Activated CD4-positive, CD25-positive, alpha-beta regulatory T cell treated with anti-CD3 and anti-CD28 coated beads, Interleukin-2, amount 50 U/mL, for 16 hours (primary cell): ENCODE measurements at regions not wholly inside any gene's neighbourhood (a gene's known extent, or its start where the extent isn't known, plus 50 kb on each side); places are given as distances from the start of the nearest gene placed in this dataset.

Source experiments
- DNase-seq: peaks from one replicate; pipeline ENCODE4 v3.0.0-alpha.2; 2020; ENCODE audit warnings: low read depth, low spot score

DNA sequence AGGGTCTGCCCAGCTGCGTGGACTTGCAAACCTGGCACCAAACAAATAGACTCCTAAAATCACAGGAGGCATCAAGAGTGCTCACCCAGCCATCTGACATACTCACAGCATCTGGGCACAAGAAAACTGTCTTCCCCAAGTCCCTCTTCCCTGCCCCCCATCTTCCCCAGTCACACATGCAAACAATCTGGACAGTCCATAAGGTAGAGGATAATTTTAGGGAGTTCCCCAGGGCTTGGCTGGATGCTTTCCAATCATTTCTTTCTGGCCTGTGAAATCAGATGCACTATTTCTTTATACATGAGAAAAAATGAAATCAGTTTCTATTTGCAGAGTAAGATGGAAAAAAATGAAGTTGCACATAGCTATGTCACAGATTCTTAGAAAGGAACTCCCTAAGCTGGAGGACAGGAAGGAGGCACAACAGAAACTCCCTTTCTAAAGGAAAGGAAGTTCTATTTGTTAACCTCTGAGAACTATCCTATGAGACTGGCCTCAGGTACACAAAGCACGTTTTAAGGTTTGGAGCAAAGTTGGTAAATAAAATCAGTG is 342.3 kb downstream of the HNRNPD start:
- no peak for DNase-seq

DNA sequence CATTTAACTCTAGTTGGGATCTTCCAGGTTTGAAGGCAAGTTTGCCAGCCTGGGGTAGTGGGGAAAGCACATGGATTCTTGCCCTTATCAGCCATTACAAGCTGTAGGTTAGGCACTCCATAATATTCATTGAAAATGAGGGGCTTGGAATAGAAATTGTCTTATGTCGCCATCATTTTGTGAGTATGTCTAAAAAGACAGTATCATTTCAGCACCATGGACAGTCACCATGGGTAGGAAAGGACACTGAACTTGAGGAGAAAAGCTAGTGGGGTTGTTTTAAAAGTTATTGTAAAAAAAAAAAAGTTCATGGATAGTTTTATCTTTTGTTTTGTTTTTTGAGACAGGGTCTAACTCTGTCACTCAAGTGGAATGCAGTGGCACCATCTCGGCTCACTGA is 356.1 kb downstream of the HNRNPD start:
- no peak for DNase-seq

DNA sequence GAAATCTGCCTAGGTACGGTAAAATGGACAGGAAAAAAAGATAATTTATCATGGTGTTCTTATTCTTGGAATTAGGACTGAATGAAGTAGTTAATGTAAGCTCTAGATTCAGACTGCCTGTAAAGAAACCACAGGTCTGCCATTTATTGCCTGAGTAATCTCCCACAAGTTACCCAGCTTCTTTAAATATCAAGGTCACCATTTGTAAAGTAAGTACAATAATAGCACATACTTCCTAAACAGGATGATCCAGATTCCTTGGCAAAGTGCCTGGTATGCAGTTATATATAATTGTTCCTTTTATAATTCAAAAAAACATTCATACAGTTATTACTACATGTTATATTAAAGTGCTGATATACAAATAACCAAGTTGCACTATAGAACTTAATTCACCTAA is 368.6 kb downstream of the HNRNPD start:
- no peak for DNase-seq

DNA sequence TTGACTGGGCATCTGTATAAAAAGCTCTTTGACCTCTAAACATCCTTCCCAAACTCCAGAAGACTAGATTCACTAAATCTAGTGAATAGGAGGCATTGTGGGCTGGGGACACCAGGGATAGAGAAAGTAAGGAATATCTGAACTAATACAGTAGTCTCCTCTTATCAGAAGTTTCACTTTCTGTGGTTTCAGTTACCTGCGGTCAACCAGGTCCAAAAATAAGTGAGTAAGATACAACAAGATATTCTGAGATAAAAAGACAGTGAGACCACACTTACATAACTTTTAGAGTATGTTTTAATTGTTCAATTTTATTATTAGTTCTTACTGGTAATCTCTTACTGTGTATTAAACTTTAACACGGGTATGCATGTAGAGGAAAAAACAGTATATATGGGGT is 376.5 kb downstream of the HNRNPD start:
- no peak for DNase-seq

DNA sequence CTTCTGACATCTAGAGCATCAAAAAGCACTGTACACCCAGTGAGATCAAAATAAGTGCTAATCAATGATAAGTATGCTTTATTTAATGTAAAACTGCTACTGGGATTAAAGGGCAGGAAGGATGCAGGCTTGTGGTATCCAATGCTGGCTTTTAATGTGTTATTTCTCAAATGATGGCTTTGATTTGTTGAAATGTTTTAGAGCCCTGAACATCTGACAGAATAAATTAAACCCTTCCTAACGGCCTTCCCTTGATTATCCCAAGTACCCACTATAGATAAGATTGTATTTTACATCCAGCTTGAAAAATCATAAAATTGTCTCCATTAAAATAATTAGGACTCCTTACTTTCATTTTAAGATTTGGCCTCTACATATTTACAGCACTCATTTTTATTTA is 382.9 kb downstream of the HNRNPD start:
- DNase-seq, result no peak

DNA sequence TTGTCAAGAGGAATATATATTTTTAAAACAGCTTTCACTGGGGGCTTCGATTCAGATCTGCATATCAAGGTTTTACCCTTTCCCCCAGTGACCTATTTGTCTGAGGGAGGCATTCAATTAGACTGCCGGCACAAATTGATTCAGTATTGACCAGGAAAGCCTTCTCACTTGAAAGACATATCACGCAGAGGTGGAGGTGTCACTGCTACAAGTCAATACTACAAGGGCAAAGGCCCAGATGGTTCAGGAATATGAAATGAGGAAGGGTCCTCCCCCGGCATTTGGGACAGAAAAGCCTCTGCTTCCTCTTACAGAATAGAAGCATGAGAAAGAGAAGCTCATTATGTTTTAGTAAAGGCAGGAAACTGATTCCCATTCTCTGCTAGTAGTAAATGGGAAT is 383.6 kb downstream of the HNRNPD start:
- DNase-seq, result no peak

DNA sequence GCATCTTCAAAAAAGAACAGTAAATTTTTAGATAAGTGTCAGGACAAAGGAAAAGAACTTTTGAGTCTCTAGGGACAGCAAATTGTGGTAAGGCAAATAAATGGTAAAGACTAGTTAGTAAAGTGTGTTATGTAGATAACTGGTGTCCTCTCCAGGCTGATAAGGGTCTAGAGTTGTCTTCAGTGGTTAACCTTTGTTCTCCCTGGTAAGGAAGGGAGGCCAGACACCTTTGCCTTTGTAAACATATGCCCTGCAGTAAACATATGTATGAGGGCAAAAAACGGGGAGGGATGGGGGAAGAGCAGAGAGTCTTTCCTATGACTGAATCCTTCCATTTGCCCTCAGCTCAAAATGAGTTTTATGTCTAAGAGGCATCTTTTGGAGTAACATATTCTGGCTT is 384.6 kb downstream of the HNRNPD start:
- no peak for DNase-seq

DNA sequence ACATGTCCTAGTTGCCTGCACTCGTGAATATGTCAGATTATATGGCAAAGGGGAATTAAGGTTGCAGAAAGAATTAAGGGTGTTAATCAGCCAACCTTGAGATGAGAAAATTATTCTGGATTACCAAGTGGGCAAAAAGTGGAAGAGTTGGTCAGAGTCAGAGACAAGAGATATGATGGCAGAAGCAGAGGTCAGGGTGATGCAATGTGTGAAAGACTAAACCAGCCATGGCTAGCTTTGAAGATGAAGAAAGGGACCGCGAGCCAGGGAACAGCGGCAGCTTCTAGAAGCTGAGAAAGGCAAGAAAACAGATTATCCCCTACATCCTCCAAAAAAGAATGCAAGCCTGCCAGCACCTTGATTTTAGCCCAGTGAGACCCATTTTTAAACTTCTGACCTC is 385.6 kb downstream of the HNRNPD start:
- no peak for DNase-seq

DNA sequence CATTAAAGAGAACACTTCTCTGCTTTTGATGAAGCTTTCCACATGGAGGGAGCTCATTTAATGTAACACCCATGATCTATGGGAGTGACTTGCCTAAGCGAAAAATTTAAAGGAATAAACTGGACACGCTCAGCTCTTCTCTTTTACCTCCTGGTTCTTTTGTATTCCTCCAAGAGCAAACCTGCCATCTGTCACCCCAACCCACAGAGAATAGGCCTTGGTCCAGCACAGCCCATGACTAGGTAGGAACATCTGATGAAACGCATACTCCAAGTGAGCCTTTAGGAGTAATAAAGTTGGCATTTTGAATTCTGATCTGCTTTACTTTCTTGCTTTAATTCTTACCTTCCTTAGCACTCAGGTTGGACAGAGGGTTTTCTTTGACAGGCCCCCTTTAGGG is 389.0 kb downstream of the HNRNPD start:
- no peak for DNase-seq

DNA sequence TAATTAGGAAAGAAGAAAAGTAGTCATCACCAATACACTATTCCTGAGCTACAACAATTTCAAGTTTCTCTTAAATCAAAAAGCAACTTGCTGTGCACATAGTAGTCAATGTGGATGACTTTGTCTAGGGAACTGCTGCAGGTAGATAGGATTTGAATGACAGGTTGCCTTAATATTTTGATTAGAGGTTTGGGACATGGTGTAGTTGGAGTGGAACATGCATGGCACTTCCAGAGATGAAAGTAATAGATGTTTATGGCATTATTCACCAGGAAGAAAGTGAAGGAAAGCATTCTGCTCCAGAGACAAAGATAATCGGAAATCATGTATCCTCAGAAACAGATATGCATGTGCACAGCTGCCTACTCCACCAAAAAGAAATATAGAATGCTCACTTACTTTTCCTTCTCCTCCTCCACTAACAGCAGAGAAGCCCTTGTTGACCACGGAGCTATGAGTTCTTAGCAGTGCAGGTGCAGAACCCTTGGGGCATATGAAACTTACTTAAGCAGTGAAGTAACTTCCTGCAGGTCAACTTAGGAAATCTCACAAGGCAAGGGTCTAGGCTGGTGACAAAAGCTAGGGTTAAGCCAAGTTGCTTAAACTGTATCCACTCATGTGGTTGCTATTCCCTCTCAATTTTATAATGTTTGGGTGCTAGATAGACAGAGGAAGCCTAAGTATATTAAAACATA is 390.8 kb downstream of the HNRNPD start:
- no peak for DNase-seq

DNA sequence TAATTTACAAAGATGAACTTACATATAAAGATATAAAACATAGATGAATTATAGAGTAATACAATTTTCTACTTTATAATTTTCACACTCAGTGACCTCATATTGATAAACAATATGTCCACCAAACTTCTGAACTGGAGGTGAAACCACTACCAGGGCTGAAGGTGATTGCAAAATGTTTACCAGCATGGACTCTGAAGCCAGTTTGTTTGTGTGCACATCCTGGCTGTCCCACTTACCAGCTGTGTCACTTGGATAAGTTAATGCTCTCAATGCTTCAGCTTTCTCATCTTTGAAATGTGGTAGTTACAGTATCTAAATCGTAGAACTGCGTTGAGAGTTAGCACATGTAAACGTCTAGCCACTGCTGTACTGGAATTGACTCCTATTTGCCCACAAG is 392.6 kb downstream of the HNRNPD start:
- no peak for DNase-seq

DNA sequence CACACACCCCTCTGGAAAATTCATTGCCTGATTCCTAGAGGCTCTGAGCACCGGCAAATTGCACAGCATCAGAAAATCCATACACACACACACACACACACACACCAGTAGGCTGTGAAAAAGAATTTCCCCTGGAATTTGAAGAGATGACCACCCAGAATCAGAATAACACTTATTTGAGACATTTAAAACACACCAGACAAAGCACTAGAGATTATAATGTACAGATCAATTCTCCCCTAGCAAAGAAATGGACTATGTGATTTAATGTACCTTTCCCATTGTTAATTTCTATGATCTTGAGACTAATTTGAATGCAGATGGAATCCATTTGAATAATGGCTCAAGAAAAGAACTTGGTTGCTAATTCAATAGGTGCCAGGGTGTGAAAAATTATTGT is 399.3 kb downstream of the HNRNPD start:
- DNase-seq, result no peak

DNA sequence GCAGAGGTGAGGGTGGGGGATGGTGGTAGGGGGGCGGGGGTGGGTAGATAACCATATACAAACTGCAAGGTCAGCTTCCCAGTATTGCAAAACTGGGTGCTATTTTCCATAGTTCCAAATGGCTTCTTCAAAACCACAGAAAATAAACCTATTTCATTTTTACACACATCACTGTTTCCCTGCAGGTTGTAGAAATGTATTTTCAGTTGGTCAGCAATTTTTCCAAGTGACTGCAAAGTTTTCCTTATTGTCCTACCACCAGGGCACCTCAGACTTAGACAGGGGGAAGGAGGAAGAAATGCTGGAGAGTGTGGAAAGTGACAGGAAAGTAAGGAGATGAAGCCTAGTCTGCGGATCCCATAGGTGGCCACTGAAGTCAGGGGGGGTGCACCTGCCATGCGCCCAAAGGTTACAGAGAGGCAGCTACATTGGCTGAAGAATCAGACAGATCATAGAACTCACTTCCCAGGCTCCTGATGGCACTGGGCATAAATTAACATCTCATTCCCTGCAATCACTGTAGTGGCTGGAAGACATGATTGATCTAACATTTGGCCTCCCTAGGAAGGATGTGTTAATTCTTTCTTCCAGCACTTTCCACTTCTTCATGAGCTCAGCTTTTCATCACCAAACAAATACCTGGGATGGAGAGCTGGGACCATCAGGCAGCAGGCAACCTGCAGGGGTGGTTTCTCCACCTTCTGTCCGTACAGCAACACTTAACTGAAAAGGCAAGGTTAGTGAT is 402.0 kb downstream of the HNRNPD start:
- no peak for DNase-seq

DNA sequence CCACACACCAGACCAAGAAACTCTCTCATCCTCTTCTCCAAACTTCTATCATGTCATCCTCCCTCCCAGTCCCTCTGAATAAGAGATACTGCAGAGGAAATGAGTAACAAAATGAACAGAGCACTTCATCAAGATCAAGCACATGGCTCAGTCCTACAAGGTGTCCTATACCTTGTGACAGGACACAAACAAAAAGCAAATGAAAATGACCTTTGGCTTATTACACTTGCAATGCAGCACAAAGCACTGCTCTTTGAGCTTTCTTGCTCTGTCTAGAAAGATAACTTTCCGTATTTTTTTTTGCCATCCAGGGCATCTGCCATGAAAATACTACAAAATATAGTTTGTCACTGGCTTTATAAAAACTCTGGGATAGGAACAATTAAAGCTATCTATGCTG is 402.7 kb downstream of the HNRNPD start:
- DNase-seq, result no peak

DNA sequence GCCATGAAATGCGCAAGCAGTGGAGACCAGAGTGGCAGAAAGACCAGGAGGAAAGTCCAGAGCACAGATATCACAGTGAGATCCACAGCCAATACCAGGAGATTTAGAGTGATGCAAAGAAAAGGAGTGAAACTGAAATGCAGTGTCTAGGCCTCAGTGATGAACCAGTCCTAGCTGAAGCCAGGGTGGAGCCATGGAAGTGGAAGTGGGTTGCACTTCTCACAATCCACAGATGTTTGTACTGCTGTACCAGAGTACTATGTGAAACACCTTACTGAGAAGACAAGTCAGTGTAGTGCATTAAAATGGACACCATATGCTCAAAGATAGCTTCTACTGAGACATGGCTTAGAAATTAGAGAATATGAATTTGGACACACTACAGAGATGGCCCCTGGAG is 403.3 kb downstream of the HNRNPD start:
- DNase-seq, result no peak

DNA sequence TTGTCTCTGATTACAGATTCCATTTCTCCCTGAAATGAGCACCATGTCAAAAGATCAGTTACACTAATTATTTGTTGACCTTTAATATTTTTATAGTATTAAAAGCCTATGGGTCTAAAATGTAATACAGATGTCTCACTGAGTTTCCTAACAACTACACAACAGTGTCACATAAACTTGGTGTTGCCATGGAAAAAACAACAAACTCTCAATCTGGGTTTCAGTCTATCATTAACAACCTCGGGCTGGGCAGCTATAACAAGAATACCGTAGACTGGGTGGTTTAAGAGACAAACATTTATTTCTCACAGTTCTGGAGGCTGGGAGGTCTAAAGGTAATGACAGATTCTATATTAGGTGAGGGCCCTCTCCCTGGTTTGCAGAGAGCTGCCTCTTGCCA is 407.1 kb downstream of the HNRNPD start:
- no peak for DNase-seq

DNA sequence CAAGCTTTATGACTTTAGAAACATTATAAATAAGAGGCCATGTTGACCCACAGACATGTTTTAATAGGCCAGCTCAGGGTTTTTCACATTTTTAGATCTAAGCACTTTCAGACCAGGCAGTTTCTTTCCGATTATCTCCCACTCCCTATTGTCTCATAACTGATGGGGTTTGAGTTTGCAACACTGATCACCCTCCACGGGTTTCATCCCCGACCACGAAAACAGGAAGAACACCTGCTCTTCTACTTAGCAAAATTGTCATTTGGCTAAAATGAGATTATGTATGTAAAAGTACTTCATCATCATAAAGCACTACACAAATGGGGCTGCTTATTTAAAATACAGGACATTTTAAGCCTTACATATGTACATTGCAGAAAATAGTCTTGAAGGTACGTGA is 407.9 kb downstream of the HNRNPD start:
- no peak for DNase-seq

DNA sequence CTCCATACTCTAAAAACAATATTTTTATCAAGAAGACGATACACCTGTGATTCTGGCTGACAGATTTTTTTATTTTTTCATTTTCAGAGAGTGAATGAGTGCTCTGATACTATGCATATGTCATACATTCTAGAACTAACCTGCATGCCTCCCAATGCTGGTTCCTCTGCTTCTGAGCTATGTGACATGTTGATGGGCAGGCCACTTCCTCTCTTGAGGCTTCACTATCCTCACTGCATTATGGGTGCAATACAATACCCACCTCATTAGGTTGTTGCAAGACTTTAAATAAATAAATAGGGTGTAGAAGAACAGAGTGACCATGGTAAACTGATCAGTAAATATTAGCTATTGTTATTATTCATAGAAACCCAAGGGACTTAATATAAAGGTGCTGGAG is 408.3 kb downstream of the HNRNPD start:
- no peak for DNase-seq

DNA sequence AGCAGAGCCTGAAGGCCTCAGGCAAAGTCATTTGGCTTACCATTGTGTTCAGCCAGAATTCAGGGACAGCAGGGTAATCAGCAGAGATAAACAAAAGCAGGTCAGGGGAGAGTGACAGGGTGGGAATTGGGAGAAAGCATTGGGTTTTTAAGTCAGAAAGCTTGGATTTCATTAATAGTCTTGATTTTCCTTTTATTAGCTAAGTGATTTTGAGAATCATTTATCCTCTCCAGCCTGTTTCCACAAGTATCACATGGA is 410.1 kb downstream of the HNRNPD start:
- no peak for DNase-seq

DNA sequence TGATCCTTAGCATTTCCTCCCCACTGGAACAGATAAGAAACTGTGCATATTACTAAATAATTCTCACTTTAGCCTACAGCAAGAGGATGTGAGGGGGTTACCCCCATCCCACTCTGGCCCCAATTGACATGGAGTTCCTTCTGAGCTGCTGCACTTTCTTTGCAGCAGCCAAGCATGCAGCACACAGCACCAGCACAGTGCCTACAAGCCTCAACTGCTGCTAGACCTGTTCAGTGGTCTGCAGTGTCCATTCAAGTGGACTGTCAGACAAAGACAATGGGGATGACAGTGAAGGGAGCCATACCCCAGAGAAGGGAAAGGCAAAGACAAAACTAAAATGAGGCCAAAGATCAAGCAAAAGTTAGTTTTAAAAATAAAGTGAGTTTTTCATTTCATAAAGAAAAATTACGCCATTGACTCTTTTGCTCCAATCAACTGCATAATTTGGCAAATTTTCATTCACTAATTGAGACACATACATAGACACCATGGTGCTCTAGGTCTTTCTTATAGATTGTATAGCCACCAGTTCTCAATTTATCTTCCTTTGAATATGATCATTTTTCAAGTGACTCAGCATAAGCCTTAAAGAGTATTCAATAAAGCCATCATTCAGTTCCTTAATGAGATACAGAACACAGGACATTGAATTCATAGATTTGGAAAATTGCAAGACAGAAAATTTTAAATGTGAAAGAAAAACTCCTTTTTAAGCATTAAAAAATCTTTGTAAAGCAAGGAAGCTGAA is 410.6 kb downstream of the HNRNPD start:
- DNase-seq, result no peak

DNA sequence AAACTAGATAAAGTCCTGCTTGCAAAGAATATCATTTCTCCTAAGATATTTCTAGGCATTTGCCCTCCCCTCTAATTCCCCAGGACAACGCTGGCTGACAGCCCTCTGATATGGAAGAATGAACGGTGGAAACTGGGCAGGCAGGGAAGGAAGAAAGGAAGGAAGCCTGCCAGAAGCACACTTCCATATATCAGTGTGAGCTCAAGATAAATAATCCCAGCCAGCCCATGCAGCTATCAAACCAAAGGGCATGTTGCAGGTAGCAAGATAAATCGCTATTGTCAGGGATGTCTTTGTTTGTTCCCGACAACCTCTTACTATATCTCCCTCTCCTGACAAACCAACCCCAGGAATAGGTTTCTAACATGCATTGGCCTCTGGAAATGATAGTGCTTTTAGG is 412.8 kb downstream of the HNRNPD start:
- DNase-seq, result no peak

DNA sequence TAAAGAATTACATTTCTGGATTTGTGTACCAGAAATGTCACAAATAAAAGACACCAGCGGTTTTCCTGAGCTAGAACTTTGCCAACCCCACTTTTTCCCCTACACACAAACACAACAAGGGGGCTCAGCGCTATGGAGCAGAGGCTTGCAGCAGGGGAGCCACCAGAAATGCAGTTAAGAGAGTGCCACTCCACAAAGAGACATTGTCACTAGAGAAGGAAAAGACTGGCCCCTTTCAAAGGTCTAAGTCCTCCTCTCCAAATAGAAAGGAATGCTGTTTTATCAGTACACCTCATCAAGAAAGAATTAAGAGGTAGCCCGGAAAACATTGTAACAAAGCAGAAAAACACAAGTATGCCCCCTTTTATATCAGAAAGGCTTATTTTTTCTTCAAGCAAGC is 419.5 kb downstream of the HNRNPD start:
- no peak for DNase-seq

DNA sequence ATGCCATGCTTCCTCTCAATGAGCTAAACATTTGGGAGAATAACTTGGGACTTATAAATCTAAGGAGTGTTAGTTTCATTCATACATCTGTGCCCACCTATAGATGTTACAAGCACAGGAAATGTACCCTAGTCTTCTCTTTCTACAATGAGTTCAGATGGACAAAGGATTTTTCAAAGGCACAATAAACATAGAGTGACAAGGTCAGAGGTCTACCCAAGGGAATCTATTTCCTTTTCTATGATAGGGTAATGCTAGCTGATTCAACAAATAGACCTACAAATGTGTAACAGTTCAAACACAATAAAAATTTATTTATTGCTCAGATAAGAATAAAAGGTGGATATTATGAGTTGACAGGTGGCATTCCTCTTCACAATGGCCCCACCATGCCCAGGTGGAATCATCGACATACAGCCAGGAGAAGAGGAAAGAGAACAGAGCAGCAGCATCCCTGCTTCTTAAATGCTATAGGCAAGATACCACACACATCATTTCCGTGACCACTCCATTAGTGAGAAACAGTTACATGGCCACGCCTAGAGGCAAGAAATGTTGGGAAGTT is 421.8 kb downstream of the HNRNPD start:
- no peak for DNase-seq
